ENCODE measurements at regions not wholly inside any gene's neighbourhood (a gene's known extent, or its start where the extent isn't known, plus 50 kb on each side); places are given as distances from the start of the nearest gene placed in this dataset.

- H3K4me3 ChIP-seq (replicated peaks in 1 of 3; ENCODE audit: insufficient read depth in 1 of 3, low read depth in 2 of 3, low read length in 3 of 3): no peak overlapping the region
- no peaks in the 10 kb centered on the region for H3K9me3 ChIP-seq (ENCODE audit: low read length)
- H3K79me2 ChIP-seq (ENCODE audit: insufficient read depth, low read length): no peaks in the 10 kb centered on the region
- no peaks in the 10 kb centered on the region for H3K36me3 ChIP-seq (replicated peaks in 1 of 2; ENCODE audit: control insufficient read depth in 1 of 2, insufficient read depth in 2 of 2, low read length in 2 of 2)
- in situ Hi-C loops (cut with HindIII; ENCODE audit: extremely low pct_ligation_motif_present, low pct_unique_long_range_greater_than_20kb): no loop called here
- no peak overlapping the region for H3K4me2 ChIP-seq (ENCODE audit: low read depth, low read length)
- no TSS peak for BruUV-seq (replicated peaks)
- H3K4me1 ChIP-seq (ENCODE audit: insufficient read depth, low read length): no peaks in the 10 kb centered on the region
- ChIA-PET CTCF (ENCODE audit: low intra/inter-chr PET ratio, low total read pairs) (no interaction called here), POLR2A (no interaction called here)
- FAIRE-seq: no peak
- no peak for DNase-seq (ENCODE audit: low spot score)
- intact Hi-C loops (cut with micrococcal nuclease; ENCODE audit: unreplicated experiment): no loop called here
- no peak for TF ChIP-seq HNF1B (CRISPR knock-in tag; IDR thresholded peaks at IDR 0.05)
- no peak for TF ChIP-seq ZNF280D (CRISPR knock-in tag; IDR thresholded peaks at IDR 0.05)
- TF ChIP-seq DRAP1 (CRISPR knock-in tag; IDR thresholded peaks at IDR 0.05): no peak
- no peak for TF ChIP-seq SCMH1 (CRISPR knock-in tag; IDR thresholded peaks at IDR 0.05; ENCODE audit: borderline replicate concordance)
- no peak for TF ChIP-seq ZHX1 (CRISPR knock-in tag; IDR thresholded peaks at IDR 0.05; ENCODE audit: low read depth)
- no peak for TF ChIP-seq STAT5B (CRISPR knock-in tag; IDR thresholded peaks at IDR 0.05)
- no peak for TF ChIP-seq ZNF10 (CRISPR knock-in tag; IDR thresholded peaks at IDR 0.05; ENCODE audit: borderline replicate concordance, low read depth)
- no peak for TF ChIP-seq FOXO4 (CRISPR knock-in tag; conservative IDR thresholded peaks at IDR 0.05)
- no peak for TF ChIP-seq SNAPC2 (CRISPR knock-in tag; IDR thresholded peaks at IDR 0.05)
- H2AFZ ChIP-seq (ENCODE audit: low read length): no peak overlapping the region
- WGBS (ENCODE audit: low lambda C conversion rate): 15% methylated on average over 5 of the region's 5 CpGs
- no peak for ATAC-seq
- no peak overlapping the region for H3K9ac ChIP-seq (ENCODE audit: insufficient read depth, low read depth, low read length)
- H3K27me3 ChIP-seq (ENCODE audit: control insufficient read depth in 1 of 2, insufficient read depth in 2 of 2, low read length in 2 of 2): peaks cover 0 to 18% of the 10 kb centered on the region in 2 experiments; a peak in 2 of 5 replicates
- no peak overlapping the region for H3K27ac ChIP-seq (ENCODE audit: extremely low read length, insufficient read depth, low read length)
- no peaks in the 10 kb centered on the region for H4K20me1 ChIP-seq (ENCODE audit: insufficient read depth, low read length)
Observed at GRCh38 chr10:27611744-27612550, 107.8 kb downstream of the RAB18 start.

Data from HepG2 (cell line).